HEK293T (cell line): ENCODE measurements at regions not wholly inside any gene's neighbourhood (a gene's known extent, or its start where the extent isn't known, plus 50 kb on each side); places are given as distances from the start of the nearest gene placed in this dataset.

Experiments
- CTCF ChIA-PET: fragments of 350-600 bp; formaldehyde crosslinking; extraction: SDS; loops from one replicate; lab custom pipeline; 2021; ENCODE audit warnings: antibody characterized with exemption, inconsistent platforms; lab: Yijun Ruan, JAX
- POLR2A ChIA-PET: fragments of 350-600 bp; formaldehyde crosslinking; extraction: SDS; loops from one replicate; lab custom pipeline; 2020; ENCODE audit warnings: antibody characterized with exemption, inconsistent platforms; lab: Yijun Ruan, JAX
- DNase-seq: peaks from one replicate; pipeline ENCODE4 v3.0.0; 2012; ENCODE audit warnings: mixed read lengths; ENCODE audit errors: extremely low spot score
- ARNT ChIP-seq: fragments of 450-650 bp; IDR thresholded peaks from 2 replicates; pipeline ENCODE4 v1.6.1; 2017; ENCODE audit warnings: mild to moderate bottlenecking
- BHLHE40 ChIP-seq: fragments of 450-650 bp; IDR thresholded peaks from 2 replicates; pipeline ENCODE4 v1.6.1; 2016; ENCODE audit warnings: mild to moderate bottlenecking, moderate library complexity, borderline replicate concordance
- CTBP1 ChIP-seq: fragments of 450-650 bp; IDR thresholded peaks from 2 replicates; pipeline ENCODE4 v1.6.1; 2016; ENCODE audit warnings: borderline replicate concordance
- ELF4 ChIP-seq: fragments of 450-650 bp; IDR thresholded peaks from 2 replicates; pipeline ENCODE4 v1.6.1; 2017; ENCODE audit warnings: antibody characterized with exemption
- FOXA1 ChIP-seq: fragments of 450-650 bp; IDR thresholded peaks from 2 replicates; pipeline ENCODE4 v1.6.1; 2016; ENCODE audit warnings: mild to moderate bottlenecking
- FOXK2 ChIP-seq: fragments of 450-650 bp; IDR thresholded peaks from 2 replicates; pipeline ENCODE4 v1.6.1; 2016; ENCODE audit warnings: mild to moderate bottlenecking
- FOXM1 ChIP-seq: fragments of 450-650 bp; IDR thresholded peaks from 2 replicates; pipeline ENCODE4 v1.6.1; 2017; ENCODE audit warnings: mild to moderate bottlenecking, borderline replicate concordance
- HDGF ChIP-seq: fragments of 450-650 bp; IDR thresholded peaks from 2 replicates; pipeline ENCODE4 v1.6.1; 2017; ENCODE audit warnings: antibody characterized with exemption, borderline replicate concordance
- L3MBTL2 ChIP-seq: fragments of 450-650 bp; conservative IDR thresholded peaks from 2 replicates; pipeline ENCODE4 v1.6.1; 2016; ENCODE audit warnings: mild to moderate bottlenecking
- LEF1 ChIP-seq: fragments of 450-650 bp; IDR thresholded peaks from 2 replicates; pipeline ENCODE4 v1.6.1; 2017; ENCODE audit warnings: mild to moderate bottlenecking, borderline replicate concordance
- NFRKB ChIP-seq: fragments of 450-650 bp; IDR thresholded peaks from 2 replicates; pipeline ENCODE4 v1.6.1; 2016; ENCODE audit warnings: mild to moderate bottlenecking, moderate library complexity
- SP1 ChIP-seq: fragments of 450-650 bp; IDR thresholded peaks from 2 replicates; pipeline ENCODE4 v1.6.1; 2017
- SUZ12 ChIP-seq: fragments of 450-650 bp; IDR thresholded peaks from 2 replicates; pipeline ENCODE4 v1.6.1; 2016; ENCODE audit warnings: mild to moderate bottlenecking
- TARDBP ChIP-seq: fragments of 450-650 bp; IDR thresholded peaks from 2 replicates; pipeline ENCODE4 v1.6.1; 2016
- ZNF384 ChIP-seq: fragments of 450-650 bp; IDR thresholded peaks from 2 replicates; pipeline ENCODE4 v1.6.1; 2016
- TF ChIP-seq, protein P1 (sequence below): fragments of 450-650 bp; IDR thresholded peaks from 2 replicates; pipeline ENCODE4 v1.6.1; 2016

DNA sequence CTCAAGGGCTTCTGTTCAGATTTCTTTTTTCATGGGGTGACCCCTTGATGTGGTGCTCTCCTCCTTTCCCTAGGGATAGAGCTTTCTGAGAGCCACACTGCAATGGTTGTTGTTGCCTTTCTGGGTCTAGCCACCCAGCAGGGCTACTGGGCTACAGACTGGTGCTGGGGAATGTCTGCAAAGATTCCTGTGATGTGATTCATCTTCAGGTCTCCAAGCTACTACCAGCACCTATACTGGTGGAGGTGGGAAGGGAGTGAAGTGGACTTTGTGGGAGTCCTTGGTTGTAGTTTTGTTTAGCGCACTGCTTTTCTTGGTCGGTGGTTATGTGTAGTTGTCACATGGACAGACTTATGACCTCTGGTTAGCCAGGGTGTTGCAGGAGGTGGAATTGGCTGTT, 392.3 kb upstream of the CNTN6 start:
- no peak for TF ChIP-seq LEF1
- no peak for TF ChIP-seq TARDBP
- TF ChIP-seq BHLHE40: no peak
- TF ChIP-seq NFRKB: no peak
- TF ChIP-seq HDGF: no peak
- TF ChIP-seq FOXA1: no peak
- DNase-seq: no peak
- CTCF ChIA-PET: no interaction called here
- POLR2A ChIA-PET: no interaction called here

DNA sequence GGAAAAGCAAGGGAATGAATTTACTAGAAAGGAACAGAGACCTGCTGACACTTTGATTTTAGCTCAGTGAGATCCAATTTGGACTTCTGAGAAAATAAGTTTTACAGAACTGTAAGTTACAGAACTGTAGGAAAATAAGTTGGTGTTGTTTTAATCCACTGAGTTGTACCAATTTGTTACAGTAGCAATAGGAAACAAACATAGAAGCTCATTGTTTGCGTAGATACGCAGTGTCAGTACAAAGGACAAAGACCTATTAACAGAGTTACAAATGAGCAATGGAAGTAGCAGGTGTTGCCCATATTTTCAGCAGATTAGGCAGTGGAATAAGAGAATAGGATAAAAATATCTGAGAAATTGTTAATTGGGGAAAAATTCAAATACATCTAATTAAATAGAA, 385.8 kb upstream of the CNTN6 start:
- ChIA-PET CTCF (no interaction called here), POLR2A (no interaction called here)
- no peak for TF ChIP-seq TARDBP
- TF ChIP-seq FOXM1: no peak
- no peak for TF ChIP-seq BHLHE40
- no peak for TF ChIP-seq CTBP1
- TF ChIP-seq FOXK2: no peak
- TF ChIP-seq SP1: no peak
- TF ChIP-seq SUZ12: no peak
- no peak for TF ChIP-seq ELF4
- no peak for TF ChIP-seq FOXA1
- no peak for TF ChIP-seq L3MBTL2
- no peak for TF ChIP-seq ARNT
- no peak for TF ChIP-seq NFRKB
- no peak for TF ChIP-seq HDGF
- no peak for TF ChIP-seq LEF1
- DNase-seq: no peak

DNA sequence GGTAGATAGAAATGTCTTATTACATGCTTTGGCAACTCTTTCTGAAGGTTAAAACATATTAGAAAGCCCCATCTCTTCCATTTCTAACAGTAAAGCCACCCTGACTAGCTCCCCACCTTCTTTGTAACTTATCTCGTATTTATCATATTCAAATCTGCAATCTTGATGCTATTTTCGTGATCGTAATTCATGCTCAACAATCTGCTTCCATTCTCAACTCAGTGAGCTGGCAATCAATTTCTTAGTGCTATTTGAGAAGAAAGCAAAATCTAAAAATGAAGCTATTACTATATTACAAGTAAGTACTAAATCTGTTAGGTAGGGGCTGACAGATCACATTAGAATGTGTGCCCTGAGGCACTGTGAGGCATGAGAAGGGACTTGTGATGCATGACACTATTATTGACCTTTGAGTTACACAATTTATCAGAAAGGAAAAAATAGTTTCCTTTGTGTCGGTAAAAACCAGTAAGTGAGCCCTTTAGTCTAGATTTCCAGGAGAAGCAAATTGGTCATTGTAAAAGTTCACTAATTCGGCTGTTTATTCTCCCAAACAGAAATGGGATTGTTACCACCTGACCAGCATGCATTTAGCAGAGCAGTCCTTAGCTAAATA, 379.7 kb upstream of the CNTN6 start:
- TF ChIP-seq FOXA1: no peak
- TF ChIP-seq HDGF: no peak
- no peak for TF ChIP-seq FOXM1
- no peak for TF ChIP-seq SUZ12
- CTCF ChIA-PET: no interaction called here
- no peak for DNase-seq
- POLR2A ChIA-PET: no interaction called here

DNA sequence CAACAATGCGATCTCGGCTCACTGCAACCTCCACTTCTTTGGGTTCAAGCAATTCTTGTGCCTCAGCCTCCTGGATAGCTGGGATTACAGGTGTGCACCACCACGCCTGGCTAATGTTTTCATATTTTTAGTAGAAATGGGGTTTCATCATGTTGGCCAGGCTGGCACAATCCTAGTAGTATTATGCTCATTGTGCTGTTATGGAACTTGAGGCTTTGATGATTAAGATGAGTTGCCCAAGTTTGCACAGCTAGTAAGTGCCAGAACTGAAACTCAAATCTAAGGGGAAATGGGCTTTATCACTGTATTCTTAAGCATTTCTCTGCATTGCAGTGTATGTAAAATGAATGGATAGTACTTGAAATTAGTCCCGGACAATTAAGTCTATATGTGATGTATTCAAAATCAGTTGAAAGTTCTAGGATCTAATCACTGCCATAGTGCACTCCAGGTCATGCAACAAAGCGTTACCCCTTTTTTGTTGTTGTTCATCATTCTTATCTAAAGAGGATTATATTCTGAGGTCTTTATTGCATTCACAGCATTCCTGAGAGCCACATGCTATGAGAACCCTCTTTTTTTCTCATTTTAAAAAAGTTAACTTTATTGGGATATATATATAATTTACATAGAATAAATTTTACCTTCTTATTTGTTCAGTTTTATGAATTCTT, 378.7 kb upstream of the CNTN6 start:
- DNase-seq: no peak
- ChIA-PET POLR2A (no interaction called here), CTCF (no interaction called here)
- TF ChIP-seq, protein P1, sequence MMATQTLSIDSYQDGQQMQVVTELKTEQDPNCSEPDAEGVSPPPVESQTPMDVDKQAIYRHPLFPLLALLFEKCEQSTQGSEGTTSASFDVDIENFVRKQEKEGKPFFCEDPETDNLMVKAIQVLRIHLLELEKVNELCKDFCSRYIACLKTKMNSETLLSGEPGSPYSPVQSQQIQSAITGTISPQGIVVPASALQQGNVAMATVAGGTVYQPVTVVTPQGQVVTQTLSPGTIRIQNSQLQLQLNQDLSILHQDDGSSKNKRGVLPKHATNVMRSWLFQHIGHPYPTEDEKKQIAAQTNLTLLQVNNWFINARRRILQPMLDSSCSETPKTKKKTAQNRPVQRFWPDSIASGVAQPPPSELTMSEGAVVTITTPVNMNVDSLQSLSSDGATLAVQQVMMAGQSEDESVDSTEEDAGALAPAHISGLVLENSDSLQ: no peak
- TF ChIP-seq HDGF (no peak), SUZ12 (no peak), TARDBP (no peak), FOXA1 (no peak), BHLHE40 (no peak), ELF4 (no peak), L3MBTL2 (no peak), NFRKB (no peak), CTBP1 (no peak), ARNT (no peak), LEF1 (no peak), FOXM1 (no peak), FOXK2 (no peak)

- ChIA-PET POLR2A (no interaction called here), CTCF (no interaction called here)
- no peak for TF ChIP-seq FOXM1
- TF ChIP-seq FOXK2: no peak
- TF ChIP-seq SUZ12: no peak
- TF ChIP-seq BHLHE40: no peak
- TF ChIP-seq, protein P1: no peak
- TF ChIP-seq FOXA1: no peak
- no peak for TF ChIP-seq HDGF
- TF ChIP-seq TARDBP: no peak
- no peak for TF ChIP-seq ARNT
- TF ChIP-seq L3MBTL2: no peak
- no peak for TF ChIP-seq LEF1
- TF ChIP-seq ELF4: no peak
- no peak for TF ChIP-seq CTBP1
- TF ChIP-seq ZNF384: no peak
- no peak for TF ChIP-seq NFRKB
- TF ChIP-seq SP1: no peak
- DNase-seq: no peak
These were observed 371.7 kb upstream of the CNTN6 start for GRCh38 chr3:721086-721485.

DNA sequence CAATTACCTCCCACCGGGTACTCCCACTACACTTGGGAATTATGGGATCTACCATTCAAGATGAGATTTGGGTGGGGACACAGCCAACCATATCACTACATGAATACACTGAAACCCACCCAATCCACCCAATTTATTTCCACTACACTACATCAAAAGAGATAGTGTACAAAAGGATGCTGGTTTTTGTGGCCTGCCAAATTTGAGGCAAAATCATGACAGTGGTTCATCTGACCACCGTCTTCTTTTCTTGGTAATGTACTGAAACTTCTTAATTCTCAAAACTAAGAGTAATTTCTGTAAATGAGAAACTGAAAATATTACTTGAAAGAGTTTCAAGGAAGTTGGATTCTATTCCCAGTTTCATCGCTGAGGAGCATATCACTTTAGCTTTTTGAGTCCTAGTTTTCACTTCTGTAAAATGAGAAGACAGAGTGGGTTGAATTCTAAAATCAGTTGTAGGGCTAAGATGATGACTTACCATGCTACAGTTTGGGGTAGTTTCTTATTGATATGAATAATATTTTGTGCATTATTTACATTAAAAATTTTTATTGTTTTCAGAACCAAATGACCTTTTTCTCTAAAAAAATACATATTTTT, 360.4 kb upstream of the CNTN6 start:
- no peak for DNase-seq
- ChIA-PET POLR2A (no interaction called here), CTCF (no interaction called here)
- no peak for TF ChIP-seq FOXK2
- no peak for TF ChIP-seq ZNF384
- no peak for TF ChIP-seq ELF4
- no peak for TF ChIP-seq FOXA1
- no peak for TF ChIP-seq L3MBTL2
- TF ChIP-seq BHLHE40: no peak
- TF ChIP-seq TARDBP: no peak
- TF ChIP-seq CTBP1: no peak
- TF ChIP-seq LEF1: no peak
- TF ChIP-seq, protein P1: no peak
- no peak for TF ChIP-seq SUZ12
